GM23248 (cell line): ENCODE measurements at regions not wholly inside any gene's neighbourhood (a gene's known extent, or its start where the extent isn't known, plus 50 kb on each side); places are given as distances from the start of the nearest gene placed in this dataset.
A peak's percentile ranks its signal among the peaks of the same experiment; 100 is the strongest.

ENCODE experiments used
- DNase-seq: peaks from one replicate; pipeline ENCODE4 v3.0.0-alpha.2; 2015
- H2AFZ ChIP-seq: fragments of 200-600 bp; sonication (generic); 2 replicates; pipeline ENCODE4 v1.6.1; 2016; ENCODE audit warnings: antibody characterized with exemption
- H3F3A ChIP-seq: fragments of 200-600 bp; sonication (generic); 2 replicates; pipeline ENCODE4 v1.6.1; 2016; ENCODE audit warnings: mild to moderate bottlenecking, antibody characterized with exemption, mixed run types; ENCODE audit not compliant: insufficient read depth
- H3K27ac ChIP-seq: fragments of 200-600 bp; sonication (generic); 2 replicates; pipeline ENCODE4 v1.5.1; 2016; ENCODE audit warnings: mild to moderate bottlenecking
- H3K27me3 ChIP-seq: fragments of 200-600 bp; sonication (generic); replicated peaks from 2 replicates; pipeline ENCODE4 v1.6.1; 2016; ENCODE audit warnings: mild to moderate bottlenecking; ENCODE audit not compliant: insufficient read depth
- H3K36me3 ChIP-seq: fragments of 200-600 bp; sonication (generic); 2 replicates; pipeline ENCODE4 v1.6.1; 2016; ENCODE audit warnings: low read depth, mild to moderate bottlenecking
- H3K4me1 ChIP-seq: fragments of 200-600 bp; sonication (generic); 2 replicates; pipeline ENCODE4 v1.6.1; 2016; ENCODE audit warnings: mild to moderate bottlenecking; ENCODE audit not compliant: insufficient read depth
- H3K4me2 ChIP-seq: fragments of 200-600 bp; sonication (generic); one replicate; pipeline ENCODE4 v1.6.1; 2016; ENCODE audit warnings: mild to moderate bottlenecking; ENCODE audit not compliant: unreplicated experiment
- H3K4me3 ChIP-seq: fragments of 200-600 bp; sonication (generic); 2 replicates; pipeline ENCODE4 v1.5.1; 2016; ENCODE audit warnings: mild to moderate bottlenecking
- H3K79me2 ChIP-seq: fragments of 200-600 bp; sonication (generic); 2 replicates; pipeline ENCODE4 v1.6.1; 2016; ENCODE audit warnings: mild to moderate bottlenecking; ENCODE audit not compliant: insufficient read depth
- H3K9ac ChIP-seq: fragments of 200-600 bp; sonication (generic); 2 replicates; pipeline ENCODE4 v1.6.1; 2016; ENCODE audit warnings: mild to moderate bottlenecking
- H3K9me2 ChIP-seq: fragments of 200-600 bp; sonication (generic); 2 replicates; pipeline ENCODE4 v1.6.1; 2016; ENCODE audit warnings: mixed run types, mild to moderate bottlenecking, moderate library complexity; ENCODE audit not compliant: insufficient read depth
- H3K9me3 ChIP-seq: fragments of 200-600 bp; sonication (generic); one replicate; pipeline ENCODE4 v1.6.1; 2017; ENCODE audit warnings: low read depth
- H4K20me1 ChIP-seq: fragments of 200-600 bp; sonication (generic); 2 replicates; pipeline ENCODE4 v1.6.0; 2016; ENCODE audit not compliant: insufficient read depth
- EZH2 ChIP-seq: fragments of 200-600 bp; sonication (generic); IDR thresholded peaks from 2 replicates; pipeline ENCODE4 v1.6.1; 2018; ENCODE audit warnings: antibody characterized with exemption, mild to moderate bottlenecking; ENCODE audit not compliant: insufficient read depth, poor library complexity, severe bottlenecking
- EZH2phosphoT487 ChIP-seq: fragments of 200-600 bp; sonication (generic); IDR thresholded peaks from 2 replicates; pipeline ENCODE4 v1.6.1; 2018; ENCODE audit warnings: antibody characterized with exemption, moderate library complexity, mild to moderate bottlenecking, low read depth; ENCODE audit not compliant: insufficient read depth
- WGBS, 2 experiments: methylation state at CpG; one replicate each; pipeline ENCODE4 v1.1.6; 2015 to 2017; ENCODE audit warnings: low lambda C conversion rate in 2 of 2, low coverage in 1 of 2; ENCODE audit errors: missing lambda C conversion rate in 2 of 2; 5-methylcytosine and 5-hydroxymethylcytosine counted together
- in situ Hi-C: fragments of 300-500 bp; cut with MboI; formaldehyde crosslinking; loops from 2 replicates; pipeline ENCODE4 v1.15.0; 2020

DNA sequence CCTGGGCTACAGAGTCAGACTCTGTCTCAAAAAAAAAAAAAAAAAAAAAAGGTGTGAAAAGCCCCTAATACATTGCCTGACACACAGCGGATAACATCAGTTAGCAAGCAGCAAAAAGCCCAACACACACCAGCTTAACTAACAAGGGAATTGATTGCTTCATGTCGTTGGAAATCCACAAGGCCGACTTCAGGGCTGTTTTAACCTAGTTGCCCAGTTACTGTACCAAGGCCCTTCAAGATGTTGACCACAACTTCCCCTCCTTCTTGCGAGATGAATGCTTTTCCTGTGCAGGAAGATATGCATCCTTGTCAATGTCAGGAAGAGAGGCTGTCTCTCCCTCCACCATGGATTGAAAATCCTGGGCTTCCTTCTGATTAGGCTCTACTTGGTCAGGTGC is 202.9 kb downstream of the MIB1 start:
- H2AFZ ChIP-seq, result no peak overlapping the region
- DNase-seq, result no peak
- no peaks in the 10 kb centered on the region for H3K4me1 ChIP-seq
- H3K9ac ChIP-seq, result no peak overlapping the region
- H3K4me3 ChIP-seq, result no peak overlapping the region
- no peaks in the 10 kb centered on the region for H4K20me1 ChIP-seq
- H3F3A ChIP-seq, result no peaks in the 10 kb centered on the region
- H3K4me2 ChIP-seq, result no peak overlapping the region
- H3K9me3 ChIP-seq, result no peaks in the 10 kb centered on the region
- H3K79me2 ChIP-seq, result no peaks in the 10 kb centered on the region
- H3K9me2 ChIP-seq, result no peaks in the 10 kb centered on the region
- in situ Hi-C loops, result no loop called here
- 65% methylated on average over 4 of the region's 4 CpGs for WGBS, 2 experiments
- no peak overlapping the region for H3K27ac ChIP-seq
- H3K27me3 ChIP-seq, result peaks cover 11% of the 10 kb centered on the region
- H3K36me3 ChIP-seq, result no peaks in the 10 kb centered on the region
- TF ChIP-seq EZH2 (no peak), EZH2phosphoT487 (no peak)

- H3K4me3 ChIP-seq, result no peak overlapping the region
- no peaks in the 10 kb centered on the region for H3K4me1 ChIP-seq
- no peaks in the 10 kb centered on the region for H3K79me2 ChIP-seq
- DNase-seq, result no peak
- no peak overlapping the region for H3K27ac ChIP-seq
- whole genome bisulfite sequencing, 2 experiments, result 60 to 67% methylated on average over 8 of the region's 8 CpGs
- no peaks in the 10 kb centered on the region for H3K9me3 ChIP-seq
- in situ Hi-C loops, result no loop called here
- no peaks in the 10 kb centered on the region for H4K20me1 ChIP-seq
- no peaks in the 10 kb centered on the region for H3F3A ChIP-seq
- no peak overlapping the region for H3K4me2 ChIP-seq
- no peaks in the 10 kb centered on the region for H3K36me3 ChIP-seq
- no peak overlapping the region for H3K9ac ChIP-seq
- no peak overlapping the region for H2AFZ ChIP-seq
- peaks cover 33% of the 10 kb centered on the region for H3K27me3 ChIP-seq
- TF ChIP-seq EZH2phosphoT487 (no peak), EZH2 (no peak)
- no peaks in the 10 kb centered on the region for H3K9me2 ChIP-seq
Measured at GRCh38 chr18:21949326-21950015, 208.9 kb downstream of the MIB1 start.

- H2AFZ ChIP-seq, result no peak overlapping the region
- peak; percentile 66 for DNase-seq
- H3K4me1 ChIP-seq, result no peaks in the 10 kb centered on the region
- H3F3A ChIP-seq, result no peaks in the 10 kb centered on the region
- H3K79me2 ChIP-seq, result no peaks in the 10 kb centered on the region
- 28 to 30% methylated on average over 8 of the region's 8 CpGs for WGBS, 2 experiments
- H3K9me3 ChIP-seq, result no peaks in the 10 kb centered on the region
- H3K4me2 ChIP-seq, result no peak overlapping the region
- H3K4me3 ChIP-seq, result no peak overlapping the region
- H3K27me3 ChIP-seq, result peaks cover 52% of the 10 kb centered on the region
- no peak overlapping the region for H3K27ac ChIP-seq
- no peaks in the 10 kb centered on the region for H3K9me2 ChIP-seq
- TF ChIP-seq EZH2, result no peak
- no peak for TF ChIP-seq EZH2phosphoT487
- in situ Hi-C loops, result no loop called here
- H3K36me3 ChIP-seq, result no peaks in the 10 kb centered on the region
- no peaks in the 10 kb centered on the region for H4K20me1 ChIP-seq
- H3K9ac ChIP-seq, result no peak overlapping the region
Measured at GRCh38 chr18:21955757-21956652, 213.4 kb upstream of the GATA6 start.

- Histone ChIP-seq H3K9me2 (no peaks in the 10 kb centered on the region), H3K9me3 (no peaks in the 10 kb centered on the region), H4K20me1 (no peaks in the 10 kb centered on the region), H3K4me2 (no peak overlapping the region), H3K4me3 (no peak overlapping the region), H3K36me3 (no peaks in the 10 kb centered on the region), H3F3A (no peaks in the 10 kb centered on the region), H3K79me2 (no peaks in the 10 kb centered on the region), H3K27me3 (peaks cover 45% of the 10 kb centered on the region), H2AFZ (no peak overlapping the region), H3K9ac (no peak overlapping the region), H3K4me1 (no peaks in the 10 kb centered on the region), H3K27ac (no peak overlapping the region)
- in situ Hi-C loops, result no loop called here
- DNase-seq, result no peak
- WGBS, 2 experiments, result 66 to 74% methylated on average over 8 of the region's 8 CpGs
- TF ChIP-seq EZH2phosphoT487, result no peak
- no peak for TF ChIP-seq EZH2
Measured at GRCh38 chr18:21958263-21958662, 211.1 kb upstream of the GATA6 start.
